Endometrium (tissue), 2 donors: ENCODE measurements at regions not wholly inside any gene's neighbourhood (a gene's known extent, or its start where the extent isn't known, plus 50 kb on each side); places are given as distances from the start of the nearest gene placed in this dataset.

Experiments used
- FAIRE-seq: peaks from 2 replicates; lab custom pipeline; 2012; peaks lifted over from hg19 to GRCh38; lab: Jason Lieb, UNC
- donor health status: control.
- donor health status: control.

- no peak for FAIRE-seq
These were observed 559.9 kb downstream of the TLE4 start for GRCh38 chr9:80131627-80132026.

GRCh38 chr9:80127920-80128319, 556.2 kb downstream of the TLE4 start:
- FAIRE-seq = no peak

GRCh38 chr9:80125731-80126264, 554.0 kb downstream of the TLE4 start:
- no peak for FAIRE-seq

- FAIRE-seq = no peak
These were observed 545.3 kb downstream of the TLE4 start for GRCh38 chr9:80117031-80117430.

- no peak for FAIRE-seq
These were observed 542.5 kb downstream of the TLE4 start for GRCh38 chr9:80114241-80114640.

- FAIRE-seq = no peak
These were observed 536.3 kb downstream of the TLE4 start for GRCh38 chr9:80107931-80108660.

GRCh38 chr9:80097476-80097875, 525.7 kb downstream of the TLE4 start:
- no peak for FAIRE-seq

GRCh38 chr9:80094176-80094771, 522.5 kb downstream of the TLE4 start:
- FAIRE-seq = no peak

- FAIRE-seq = no peak
These were observed 521.9 kb downstream of the TLE4 start for GRCh38 chr9:80093695-80094094.

- FAIRE-seq = no peak
These were observed 519.8 kb downstream of the TLE4 start for GRCh38 chr9:80091526-80091925.

- no peak for FAIRE-seq
These were observed 518.6 kb downstream of the TLE4 start for GRCh38 chr9:80090317-80090716.

GRCh38 chr9:80086822-80087345, 515.1 kb downstream of the TLE4 start:
- no peak for FAIRE-seq

GRCh38 chr9:80086386-80086785, 514.6 kb downstream of the TLE4 start:
- no peak for FAIRE-seq

- no peak for FAIRE-seq
These were observed 513.9 kb downstream of the TLE4 start for GRCh38 chr9:80085668-80086067.

- FAIRE-seq = no peak
These were observed 510.4 kb downstream of the TLE4 start for GRCh38 chr9:80082213-80082612.

- no peak for FAIRE-seq
These were observed 507.1 kb downstream of the TLE4 start for GRCh38 chr9:80078826-80079225.

- FAIRE-seq = no peak
These were observed 505.3 kb downstream of the TLE4 start for GRCh38 chr9:80077059-80077458.

GRCh38 chr9:80076162-80076561, 504.4 kb downstream of the TLE4 start:
- no peak for FAIRE-seq

- no peak for FAIRE-seq
These were observed 502.7 kb downstream of the TLE4 start for GRCh38 chr9:80074439-80074838.

GRCh38 chr9:80072451-80072850, 500.7 kb downstream of the TLE4 start:
- no peak for FAIRE-seq

- FAIRE-seq = no peak
These were observed 498.4 kb downstream of the TLE4 start for GRCh38 chr9:80070071-80070742.

- no peak for FAIRE-seq
These were observed 495.2 kb downstream of the TLE4 start for GRCh38 chr9:80066931-80067330.

- FAIRE-seq = no peak
These were observed 490.8 kb downstream of the TLE4 start for GRCh38 chr9:80062567-80062966.
